NT2/D1 (cell line): ENCODE measurements at regions not wholly inside any gene's neighbourhood (a gene's known extent, or its start where the extent isn't known, plus 50 kb on each side); places are given as distances from the start of the nearest gene placed in this dataset.

Source experiments
- DNase-seq: peaks from one replicate; pipeline ENCODE4 v3.0.0-alpha.2; 2011; ENCODE audit warnings: low read depth, low spot score
- H3K27me3 ChIP-seq: 2 replicates; pipeline ENCODE4 v1.6.0; 2011; ENCODE audit warnings: mild to moderate bottlenecking; ENCODE audit not compliant: insufficient read length, insufficient read depth
- H3K36me3 ChIP-seq: 2 replicates; pipeline ENCODE4 v1.6.1; 2011; ENCODE audit warnings: mild to moderate bottlenecking, low read length, mixed read lengths; ENCODE audit not compliant: insufficient read depth, insufficient read length
- H3K4me1 ChIP-seq: 2 replicates; pipeline ENCODE4 v1.5.1; 2011; ENCODE audit not compliant: insufficient read depth, insufficient read length
- H3K4me3 ChIP-seq: 2 replicates; pipeline ENCODE4 v1.5.1; 2011; ENCODE audit warnings: low read depth; ENCODE audit not compliant: insufficient read length
- H3K9ac ChIP-seq: 2 replicates; pipeline ENCODE4 v1.6.0; 2011; ENCODE audit warnings: low read depth; ENCODE audit not compliant: insufficient read length
- H3K9me3 ChIP-seq: 2 replicates; pipeline ENCODE4 v1.5.1; 2011; ENCODE audit warnings: mild to moderate bottlenecking, low read length; ENCODE audit not compliant: insufficient read depth
- SUZ12 ChIP-seq: IDR thresholded peaks from 2 replicates; pipeline ENCODE4 v1.6.1; 2011; ENCODE audit not compliant: insufficient read length, insufficient read depth; ENCODE audit errors: extremely low read depth
- YY1 ChIP-seq: IDR thresholded peaks from 2 replicates; pipeline ENCODE4 v1.6.1; 2011; ENCODE audit not compliant: insufficient read length, insufficient read depth
- ZNF274 ChIP-seq: IDR thresholded peaks from 2 replicates; pipeline ENCODE4 v1.6.1; 2011; ENCODE audit warnings: mild to moderate bottlenecking, low read depth, low read length

- no peaks in the 10 kb centered on the region for H3K27me3 ChIP-seq
- no peak for DNase-seq
- H3K4me1 ChIP-seq = no peaks in the 10 kb centered on the region
- no peaks in the 10 kb centered on the region for H3K9me3 ChIP-seq
- no peak for TF ChIP-seq YY1
- no peak for TF ChIP-seq SUZ12
- no peak overlapping the region for H3K4me3 ChIP-seq
- H3K36me3 ChIP-seq = no peaks in the 10 kb centered on the region
- no peak overlapping the region for H3K9ac ChIP-seq
Observed at GRCh38 chr11:70906101-70906500, 346.3 kb downstream of the SHANK2 start.

- no peak for DNase-seq
- Histone ChIP-seq H3K9me3 (no peaks in the 10 kb centered on the region), H3K27me3 (no peaks in the 10 kb centered on the region), H3K4me1 (no peaks in the 10 kb centered on the region), H3K4me3 (no peak overlapping the region), H3K9ac (no peak overlapping the region), H3K36me3 (no peaks in the 10 kb centered on the region)
- TF ChIP-seq SUZ12 = no peak
- TF ChIP-seq ZNF274 = no peak
- TF ChIP-seq YY1 = no peak
Observed at GRCh38 chr11:70908223-70908622, 344.2 kb downstream of the SHANK2 start.

- Histone ChIP-seq H3K4me3 (no peak overlapping the region), H3K9me3 (no peaks in the 10 kb centered on the region), H3K9ac (no peak overlapping the region), H3K27me3 (no peaks in the 10 kb centered on the region), H3K36me3 (no peaks in the 10 kb centered on the region), H3K4me1 (no peaks in the 10 kb centered on the region)
- TF ChIP-seq SUZ12 (no peak), YY1 (no peak), ZNF274 (no peak)
- no peak for DNase-seq
Observed at GRCh38 chr11:70910835-70911234, 341.5 kb downstream of the SHANK2 start.

GRCh38 chr11:70912226-70912840, 340.0 kb downstream of the SHANK2 start:
- H3K4me1 ChIP-seq = peaks cover 3% of the 10 kb centered on the region
- no peak for TF ChIP-seq ZNF274
- TF ChIP-seq SUZ12 = no peak
- no peak for TF ChIP-seq YY1
- no peak overlapping the region for H3K4me3 ChIP-seq
- no peak for DNase-seq
- no peaks in the 10 kb centered on the region for H3K27me3 ChIP-seq
- no peak overlapping the region for H3K9ac ChIP-seq
- no peaks in the 10 kb centered on the region for H3K36me3 ChIP-seq
- no peaks in the 10 kb centered on the region for H3K9me3 ChIP-seq

- Histone ChIP-seq H3K27me3 (no peaks in the 10 kb centered on the region), H3K9me3 (no peaks in the 10 kb centered on the region), H3K36me3 (no peaks in the 10 kb centered on the region), H3K4me3 (no peak overlapping the region), H3K9ac (no peak overlapping the region), H3K4me1 (peaks cover 3% of the 10 kb centered on the region)
- DNase-seq = no peak
- TF ChIP-seq YY1 = no peak
- TF ChIP-seq SUZ12 = no peak
- no peak for TF ChIP-seq ZNF274
Observed at GRCh38 chr11:70913715-70914231, 338.6 kb downstream of the SHANK2 start.

DNA sequence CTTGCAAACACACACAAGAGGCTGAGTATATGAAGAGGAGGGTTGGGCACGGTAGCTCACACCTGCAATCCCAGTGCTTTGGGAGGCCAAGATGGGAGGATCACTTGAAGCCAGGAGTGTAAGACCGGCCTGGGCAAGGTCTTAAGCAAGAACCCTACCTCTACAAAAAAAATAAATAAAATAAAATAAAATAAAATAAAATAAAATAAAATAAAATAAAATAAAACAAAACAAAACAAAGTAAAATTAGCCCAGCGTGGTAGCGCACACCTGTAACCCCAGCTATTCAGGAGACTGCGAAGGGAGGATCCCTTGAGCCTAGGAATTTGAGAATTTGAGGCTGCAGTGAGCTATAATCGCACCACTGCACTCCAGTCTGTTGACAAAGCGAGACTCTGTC, 337.9 kb downstream of the SHANK2 start:
- peaks cover 3% of the 10 kb centered on the region for H3K4me1 ChIP-seq
- TF ChIP-seq YY1 = no peak
- no peak for TF ChIP-seq ZNF274
- TF ChIP-seq SUZ12 = no peak
- H3K4me3 ChIP-seq = no peak overlapping the region
- H3K27me3 ChIP-seq = no peaks in the 10 kb centered on the region
- no peaks in the 10 kb centered on the region for H3K9me3 ChIP-seq
- no peaks in the 10 kb centered on the region for H3K36me3 ChIP-seq
- H3K9ac ChIP-seq = no peak overlapping the region
- DNase-seq = no peak

- H3K9ac ChIP-seq = no peak overlapping the region
- H3K36me3 ChIP-seq = no peaks in the 10 kb centered on the region
- H3K4me1 ChIP-seq = peaks cover 3% of the 10 kb centered on the region
- H3K9me3 ChIP-seq = no peaks in the 10 kb centered on the region
- H3K4me3 ChIP-seq = no peak overlapping the region
- DNase-seq = no peak
- H3K27me3 ChIP-seq = no peaks in the 10 kb centered on the region
- TF ChIP-seq YY1 (no peak), ZNF274 (no peak), SUZ12 (no peak)
Observed at GRCh38 chr11:70915158-70915985, 337.0 kb downstream of the SHANK2 start.
